ENCODE measurements at regions not wholly inside any gene's neighbourhood (a gene's known extent, or its start where the extent isn't known, plus 50 kb on each side); places are given as distances from the start of the nearest gene placed in this dataset.

DNA sequence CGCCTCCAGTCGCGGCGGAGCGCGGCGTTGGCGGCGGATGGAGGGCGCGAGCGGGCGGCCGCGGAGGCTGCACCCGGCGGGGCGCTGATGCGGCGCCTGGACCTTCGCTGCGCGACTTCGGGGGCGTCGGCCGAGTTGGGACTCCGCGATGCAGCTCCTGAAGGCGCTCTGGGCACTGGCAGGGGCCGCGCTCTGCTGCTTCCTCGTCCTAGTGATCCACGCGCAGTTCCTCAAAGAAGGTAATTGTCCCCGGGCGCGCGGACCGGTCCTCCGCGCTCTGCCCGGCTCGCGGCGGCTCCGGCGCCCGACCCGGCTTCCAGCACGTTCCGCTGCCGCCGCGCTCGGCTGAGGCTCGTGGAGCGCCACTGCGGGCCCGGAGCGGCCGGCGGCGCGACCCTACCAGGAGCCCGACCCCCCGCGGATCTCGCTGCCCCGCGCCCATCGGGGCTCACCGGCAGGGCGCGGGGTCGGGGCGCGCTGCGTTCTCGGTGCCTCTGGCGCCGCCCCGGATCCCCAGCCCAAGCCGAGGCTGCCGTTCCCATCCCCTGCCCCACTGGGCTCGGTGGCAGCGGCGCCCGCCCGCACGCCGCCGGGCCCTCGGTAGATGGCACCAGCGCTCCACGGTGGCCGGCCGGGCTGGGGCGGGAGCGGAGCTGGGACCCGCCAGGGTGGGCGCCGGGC is 1251.2 kb downstream of the BRD1 start:
- TF ChIP-seq, protein P1, sequence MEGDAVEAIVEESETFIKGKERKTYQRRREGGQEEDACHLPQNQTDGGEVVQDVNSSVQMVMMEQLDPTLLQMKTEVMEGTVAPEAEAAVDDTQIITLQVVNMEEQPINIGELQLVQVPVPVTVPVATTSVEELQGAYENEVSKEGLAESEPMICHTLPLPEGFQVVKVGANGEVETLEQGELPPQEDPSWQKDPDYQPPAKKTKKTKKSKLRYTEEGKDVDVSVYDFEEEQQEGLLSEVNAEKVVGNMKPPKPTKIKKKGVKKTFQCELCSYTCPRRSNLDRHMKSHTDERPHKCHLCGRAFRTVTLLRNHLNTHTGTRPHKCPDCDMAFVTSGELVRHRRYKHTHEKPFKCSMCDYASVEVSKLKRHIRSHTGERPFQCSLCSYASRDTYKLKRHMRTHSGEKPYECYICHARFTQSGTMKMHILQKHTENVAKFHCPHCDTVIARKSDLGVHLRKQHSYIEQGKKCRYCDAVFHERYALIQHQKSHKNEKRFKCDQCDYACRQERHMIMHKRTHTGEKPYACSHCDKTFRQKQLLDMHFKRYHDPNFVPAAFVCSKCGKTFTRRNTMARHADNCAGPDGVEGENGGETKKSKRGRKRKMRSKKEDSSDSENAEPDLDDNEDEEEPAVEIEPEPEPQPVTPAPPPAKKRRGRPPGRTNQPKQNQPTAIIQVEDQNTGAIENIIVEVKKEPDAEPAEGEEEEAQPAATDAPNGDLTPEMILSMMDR (IDR thresholded peaks at IDR 0.05; ENCODE audit: insufficient read depth, low read length) = no peak
- TF ChIP-seq POLR2AphosphoS5 (IDR thresholded peaks at IDR 0.05; ENCODE audit: low read depth) (no peak), SPI1 (IDR thresholded peaks at IDR 0.05; ENCODE audit: borderline replicate concordance, low read depth) (no peak)
- TF ChIP-seq, protein P2, sequence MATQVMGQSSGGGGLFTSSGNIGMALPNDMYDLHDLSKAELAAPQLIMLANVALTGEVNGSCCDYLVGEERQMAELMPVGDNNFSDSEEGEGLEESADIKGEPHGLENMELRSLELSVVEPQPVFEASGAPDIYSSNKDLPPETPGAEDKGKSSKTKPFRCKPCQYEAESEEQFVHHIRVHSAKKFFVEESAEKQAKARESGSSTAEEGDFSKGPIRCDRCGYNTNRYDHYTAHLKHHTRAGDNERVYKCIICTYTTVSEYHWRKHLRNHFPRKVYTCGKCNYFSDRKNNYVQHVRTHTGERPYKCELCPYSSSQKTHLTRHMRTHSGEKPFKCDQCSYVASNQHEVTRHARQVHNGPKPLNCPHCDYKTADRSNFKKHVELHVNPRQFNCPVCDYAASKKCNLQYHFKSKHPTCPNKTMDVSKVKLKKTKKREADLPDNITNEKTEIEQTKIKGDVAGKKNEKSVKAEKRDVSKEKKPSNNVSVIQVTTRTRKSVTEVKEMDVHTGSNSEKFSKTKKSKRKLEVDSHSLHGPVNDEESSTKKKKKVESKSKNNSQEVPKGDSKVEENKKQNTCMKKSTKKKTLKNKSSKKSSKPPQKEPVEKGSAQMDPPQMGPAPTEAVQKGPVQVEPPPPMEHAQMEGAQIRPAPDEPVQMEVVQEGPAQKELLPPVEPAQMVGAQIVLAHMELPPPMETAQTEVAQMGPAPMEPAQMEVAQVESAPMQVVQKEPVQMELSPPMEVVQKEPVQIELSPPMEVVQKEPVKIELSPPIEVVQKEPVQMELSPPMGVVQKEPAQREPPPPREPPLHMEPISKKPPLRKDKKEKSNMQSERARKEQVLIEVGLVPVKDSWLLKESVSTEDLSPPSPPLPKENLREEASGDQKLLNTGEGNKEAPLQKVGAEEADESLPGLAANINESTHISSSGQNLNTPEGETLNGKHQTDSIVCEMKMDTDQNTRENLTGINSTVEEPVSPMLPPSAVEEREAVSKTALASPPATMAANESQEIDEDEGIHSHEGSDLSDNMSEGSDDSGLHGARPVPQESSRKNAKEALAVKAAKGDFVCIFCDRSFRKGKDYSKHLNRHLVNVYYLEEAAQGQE (IDR thresholded peaks at IDR 0.05; ENCODE audit: insufficient replicate concordance, low read depth) = no peak

Data from HL-60 (cell line).